ENCODE measurements at regions not wholly inside any gene's neighbourhood (a gene's known extent, or its start where the extent isn't known, plus 50 kb on each side); places are given as distances from the start of the nearest gene placed in this dataset.

GRCh38 chr9:129435988-129436717, 184.7 kb downstream of the C9orf50 start:
- Histone ChIP-seq H3K27me3 (ENCODE audit: insufficient read depth, insufficient read length) (peaks cover 39% of the 10 kb centered on the region), H3K4me1 (ENCODE audit: insufficient read depth, insufficient read length) (peaks cover 17% of the 10 kb centered on the region), H3K4me3 (ENCODE audit: insufficient read length, low read depth) (no peak overlapping the region), H3K36me3 (ENCODE audit: insufficient read depth, insufficient read length, low read length) (no peaks in the 10 kb centered on the region), H3K9ac (ENCODE audit: insufficient read length, low read depth) (peak overlapping the region; percentile 84), H3K9me3 (ENCODE audit: insufficient read depth, low read length) (no peaks in the 10 kb centered on the region; the same call in 1 of the 2 replicates)
- TF ChIP-seq ZNF274 (IDR thresholded peaks at IDR 0.05; ENCODE audit: low read depth, low read length) = no peak
- TF ChIP-seq YY1 (IDR thresholded peaks at IDR 0.05; ENCODE audit: insufficient read depth, insufficient read length) = no peak
- no peak for DNase-seq (ENCODE audit: low read depth, low spot score)

GRCh38 chr9:129435291-129435690, 185.6 kb downstream of the C9orf50 start:
- peaks cover 39% of the 10 kb centered on the region for H3K27me3 ChIP-seq (ENCODE audit: insufficient read depth, insufficient read length)
- no peak for DNase-seq (ENCODE audit: low read depth, low spot score)
- H3K4me1 ChIP-seq (ENCODE audit: insufficient read depth, insufficient read length) = peaks cover 18% of the 10 kb centered on the region
- no peaks in the 10 kb centered on the region; the same call in 1 of the 2 replicates for H3K9me3 ChIP-seq (ENCODE audit: insufficient read depth, low read length)
- no peak for TF ChIP-seq YY1 (IDR thresholded peaks at IDR 0.05; ENCODE audit: insufficient read depth, insufficient read length)
- no peak for TF ChIP-seq SUZ12 (IDR thresholded peaks at IDR 0.05; ENCODE audit: extremely low read depth, insufficient read depth, insufficient read length)
- TF ChIP-seq ZNF274 (IDR thresholded peaks at IDR 0.05; ENCODE audit: low read depth, low read length) = no peak
- no peaks in the 10 kb centered on the region for H3K36me3 ChIP-seq (ENCODE audit: insufficient read depth, insufficient read length, low read length)
- H3K9ac ChIP-seq (ENCODE audit: insufficient read length, low read depth) = no peak overlapping the region
- H3K4me3 ChIP-seq (ENCODE audit: insufficient read length, low read depth) = no peak overlapping the region

DNA sequence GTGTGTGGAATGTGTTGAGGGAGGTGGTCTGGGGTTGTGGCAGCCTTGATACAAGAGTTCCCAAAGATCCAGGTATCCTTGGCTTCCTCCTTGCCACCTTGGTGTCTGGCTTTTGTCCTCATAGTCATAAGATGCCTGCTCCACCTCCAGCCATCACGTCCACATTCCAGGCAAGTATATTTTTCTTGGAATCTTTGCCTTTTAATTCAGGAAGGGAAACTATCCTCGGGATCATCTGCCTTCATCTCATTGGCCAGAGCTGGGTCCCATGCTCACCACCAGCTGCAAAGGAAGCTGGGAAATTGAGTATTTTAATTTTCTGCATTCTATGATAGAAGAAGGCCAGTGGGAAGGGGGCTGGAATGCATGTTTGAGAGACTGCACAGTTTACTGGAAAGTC, 186.7 kb downstream of the C9orf50 start:
- Histone ChIP-seq H3K4me3 (ENCODE audit: insufficient read length, low read depth) (no peak overlapping the region), H3K9me3 (ENCODE audit: insufficient read depth, low read length) (no peaks in the 10 kb centered on the region; the same call in 1 of the 2 replicates), H3K36me3 (ENCODE audit: insufficient read depth, insufficient read length, low read length) (no peaks in the 10 kb centered on the region), H3K27me3 (ENCODE audit: insufficient read depth, insufficient read length) (peaks cover 34% of the 10 kb centered on the region), H3K4me1 (ENCODE audit: insufficient read depth, insufficient read length) (peaks cover 18% of the 10 kb centered on the region), H3K9ac (ENCODE audit: insufficient read length, low read depth) (no peak overlapping the region)
- no peak for DNase-seq (ENCODE audit: low read depth, low spot score)
- TF ChIP-seq ZNF274 (IDR thresholded peaks at IDR 0.05; ENCODE audit: low read depth, low read length) = no peak

DNA sequence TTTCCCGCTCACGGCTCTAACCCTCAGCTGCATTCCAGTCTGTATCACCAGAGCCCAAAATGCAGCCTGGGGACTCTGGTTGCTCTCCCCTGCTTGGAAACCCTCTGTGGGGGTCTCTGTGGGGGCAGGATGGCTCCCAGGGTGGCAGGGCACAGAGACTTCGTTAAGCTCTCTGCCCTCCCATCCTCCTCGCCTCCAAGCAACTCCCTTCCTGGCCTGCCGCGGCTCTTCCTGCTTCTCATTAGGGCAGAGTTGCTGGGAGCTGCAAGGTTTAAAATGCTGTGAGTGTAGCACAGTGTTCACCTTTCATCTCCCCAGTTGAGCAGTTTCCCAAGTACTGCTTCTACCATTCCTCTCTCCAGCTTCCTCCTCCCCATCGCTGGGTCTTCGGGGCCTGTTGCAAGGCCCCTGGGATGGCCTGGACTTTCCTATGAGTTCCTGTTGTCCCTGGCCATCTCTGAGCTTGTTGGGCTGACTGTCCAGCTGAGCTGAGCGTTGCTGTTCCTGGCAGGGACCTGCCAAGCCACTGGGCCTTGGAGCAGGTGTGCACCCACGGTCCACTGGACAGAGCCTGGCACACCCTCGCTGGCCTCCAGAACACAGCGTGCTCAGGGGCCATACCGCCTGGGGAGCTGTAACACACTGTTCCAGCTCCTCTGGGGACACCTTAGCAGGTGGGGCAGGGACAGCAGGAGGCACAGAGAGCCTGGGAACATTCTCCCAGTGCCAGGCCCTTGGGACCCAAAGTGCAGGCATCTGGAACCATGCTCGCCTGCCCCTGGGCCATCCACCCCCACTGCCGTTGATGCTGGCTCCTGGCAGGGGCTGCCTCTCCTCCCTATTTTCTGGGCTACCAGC, 188.4 kb downstream of the C9orf50 start:
- DNase-seq (ENCODE audit: low read depth, low spot score) = no peak

DNA sequence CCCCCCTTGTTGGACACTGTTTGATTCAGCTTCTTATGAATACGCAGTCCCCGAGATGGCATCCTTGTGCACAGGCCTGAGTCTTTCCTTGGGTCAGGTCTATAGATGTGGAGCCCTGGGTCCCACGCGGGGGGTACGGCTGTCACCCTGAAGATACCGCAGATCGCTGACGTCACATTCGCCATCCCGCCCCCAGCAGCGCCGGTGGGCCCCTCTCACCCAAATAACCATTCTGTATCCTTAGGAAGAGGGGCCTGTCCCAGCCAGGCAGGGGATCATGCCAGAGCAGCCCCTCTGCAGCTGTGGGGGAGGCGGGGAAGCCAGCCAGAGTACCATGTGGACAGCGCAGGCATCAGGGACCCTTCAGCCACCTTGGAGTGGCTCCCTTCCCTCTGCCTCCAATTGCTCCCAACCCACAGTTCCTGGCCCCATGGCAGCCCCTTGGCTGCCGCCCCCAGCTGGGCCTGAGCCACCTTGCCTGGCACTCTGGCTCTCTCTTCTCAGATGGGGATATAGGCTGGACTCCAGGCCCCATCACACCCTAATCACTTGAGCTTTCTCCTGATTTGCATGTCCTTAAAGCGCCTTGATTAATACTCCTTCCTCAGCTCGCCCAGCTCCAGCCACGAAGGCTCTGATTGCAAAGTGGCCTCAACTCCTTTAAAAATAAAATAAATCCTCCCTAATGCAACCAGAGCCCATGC, 189.8 kb downstream of the C9orf50 start:
- H3K36me3 ChIP-seq (ENCODE audit: insufficient read depth, insufficient read length, low read length) = no peaks in the 10 kb centered on the region
- H3K9me3 ChIP-seq (ENCODE audit: insufficient read depth, low read length) = no peaks in the 10 kb centered on the region
- no peak for DNase-seq (ENCODE audit: low read depth, low spot score)
- H3K27me3 ChIP-seq (ENCODE audit: insufficient read depth, insufficient read length) = peaks cover 4% of the 10 kb centered on the region
- no peak overlapping the region for H3K4me3 ChIP-seq (ENCODE audit: insufficient read length, low read depth)
- TF ChIP-seq SUZ12 (IDR thresholded peaks at IDR 0.05; ENCODE audit: extremely low read depth, insufficient read depth, insufficient read length) (no peak), YY1 (IDR thresholded peaks at IDR 0.05; ENCODE audit: insufficient read depth, insufficient read length) (no peak), ZNF274 (IDR thresholded peaks at IDR 0.05; ENCODE audit: low read depth, low read length) (no peak)
- H3K9ac ChIP-seq (ENCODE audit: insufficient read length, low read depth) = no peak overlapping the region
- peaks cover 15% of the 10 kb centered on the region for H3K4me1 ChIP-seq (ENCODE audit: insufficient read depth, insufficient read length)

More for the DNA sequence above, 188.4 kb downstream of the C9orf50 start:
- no peaks in the 10 kb centered on the region for H3K9me3 ChIP-seq (ENCODE audit: insufficient read depth, low read length)
- no peak overlapping the region for H3K4me3 ChIP-seq (ENCODE audit: insufficient read length, low read depth)
- H3K4me1 ChIP-seq (ENCODE audit: insufficient read depth, insufficient read length) = peaks cover 20% of the 10 kb centered on the region
- TF ChIP-seq YY1 (IDR thresholded peaks at IDR 0.05; ENCODE audit: insufficient read depth, insufficient read length) = no peak
- TF ChIP-seq SUZ12 (IDR thresholded peaks at IDR 0.05; ENCODE audit: extremely low read depth, insufficient read depth, insufficient read length) = no peak
- no peak for TF ChIP-seq ZNF274 (IDR thresholded peaks at IDR 0.05; ENCODE audit: low read depth, low read length)
- peaks cover 17% of the 10 kb centered on the region for H3K27me3 ChIP-seq (ENCODE audit: insufficient read depth, insufficient read length)
- H3K9ac ChIP-seq (ENCODE audit: insufficient read length, low read depth) = no peak overlapping the region
- no peaks in the 10 kb centered on the region for H3K36me3 ChIP-seq (ENCODE audit: insufficient read depth, insufficient read length, low read length)

- DNase-seq (ENCODE audit: low read depth, low spot score) = no peak
- Histone ChIP-seq H3K9me3 (ENCODE audit: insufficient read depth, low read length) (no peaks in the 10 kb centered on the region), H3K36me3 (ENCODE audit: insufficient read depth, insufficient read length, low read length) (no peaks in the 10 kb centered on the region), H3K9ac (ENCODE audit: insufficient read length, low read depth) (no peak overlapping the region), H3K4me3 (ENCODE audit: insufficient read length, low read depth) (no peak overlapping the region), H3K4me1 (ENCODE audit: insufficient read depth, insufficient read length) (peaks cover 15% of the 10 kb centered on the region), H3K27me3 (ENCODE audit: insufficient read depth, insufficient read length) (no peaks in the 10 kb centered on the region)
- TF ChIP-seq SUZ12 (IDR thresholded peaks at IDR 0.05; ENCODE audit: extremely low read depth, insufficient read depth, insufficient read length) (no peak), ZNF274 (IDR thresholded peaks at IDR 0.05; ENCODE audit: low read depth, low read length) (no peak), YY1 (IDR thresholded peaks at IDR 0.05; ENCODE audit: insufficient read depth, insufficient read length) (no peak)
These were observed 191.9 kb downstream of the C9orf50 start for GRCh38 chr9:129428864-129429577.
